ENCODE measurements at regions not wholly inside any gene's neighbourhood (a gene's known extent, or its start where the extent isn't known, plus 50 kb on each side); places are given as distances from the start of the nearest gene placed in this dataset.

DNA sequence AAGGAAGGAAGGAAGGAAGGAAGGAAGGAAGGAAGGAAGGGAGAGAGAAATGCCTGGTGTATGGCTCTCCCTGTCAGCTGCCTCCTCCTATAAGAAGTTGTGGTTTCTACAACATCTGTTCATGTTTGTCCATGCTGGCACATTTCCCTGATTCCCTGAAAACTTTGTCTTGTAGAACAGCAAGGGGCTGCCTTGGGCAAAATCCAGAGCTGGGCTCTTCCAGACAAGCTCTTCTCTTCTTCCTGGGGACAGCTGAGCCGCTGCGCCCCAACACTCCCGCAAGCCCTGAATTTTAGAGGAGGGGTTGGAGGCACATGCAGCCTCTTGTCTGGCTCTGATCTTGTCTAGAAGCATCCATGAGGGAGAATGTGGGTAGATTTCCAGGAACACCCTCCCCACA lies 282.0 kb upstream of the ADARB2 start:
- no peak for DNase-seq (ENCODE audit: low spot score)

DNA sequence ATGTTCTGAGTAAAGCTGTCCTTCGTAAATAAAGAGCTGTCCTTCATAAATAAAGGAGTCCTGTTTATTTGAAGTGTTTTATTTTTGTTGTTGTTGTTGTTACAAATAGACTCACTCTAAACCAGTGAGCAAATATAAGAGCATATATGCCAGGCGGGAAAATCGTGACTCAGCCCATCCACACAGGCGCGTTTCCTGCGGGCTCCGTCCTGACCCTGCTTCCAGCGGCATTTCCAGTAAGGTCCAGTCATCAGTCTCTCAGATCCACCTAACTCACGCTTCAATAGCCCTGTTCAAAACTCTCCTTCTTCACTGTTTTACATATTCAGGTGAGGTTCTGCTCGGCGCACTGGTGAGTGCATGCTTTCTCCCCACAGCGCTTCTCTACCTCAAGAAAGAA lies 277.2 kb upstream of the ADARB2 start:
- no peak for DNase-seq (ENCODE audit: low spot score)

DNA sequence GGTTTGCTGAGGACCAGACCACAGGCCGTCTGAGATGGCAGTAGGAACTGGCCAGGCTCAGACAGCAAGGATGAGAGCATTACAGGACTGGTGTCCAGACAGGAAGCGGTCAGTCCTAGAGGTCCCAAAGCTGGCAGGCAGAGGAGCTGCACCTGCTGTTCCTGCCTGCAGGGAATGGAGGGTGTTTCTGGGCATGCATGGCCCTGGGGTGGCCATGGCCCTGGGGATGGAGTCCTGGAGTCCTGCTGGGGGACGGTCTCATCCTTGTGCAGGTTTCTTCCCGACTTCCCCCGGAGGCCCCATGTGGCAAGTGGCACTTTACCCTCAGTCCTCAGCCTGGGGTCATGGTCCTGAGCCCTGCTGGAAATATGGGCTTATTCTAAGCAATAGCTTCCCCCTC lies 274.9 kb upstream of the ADARB2 start:
- no peak for DNase-seq (ENCODE audit: low spot score)

DNA sequence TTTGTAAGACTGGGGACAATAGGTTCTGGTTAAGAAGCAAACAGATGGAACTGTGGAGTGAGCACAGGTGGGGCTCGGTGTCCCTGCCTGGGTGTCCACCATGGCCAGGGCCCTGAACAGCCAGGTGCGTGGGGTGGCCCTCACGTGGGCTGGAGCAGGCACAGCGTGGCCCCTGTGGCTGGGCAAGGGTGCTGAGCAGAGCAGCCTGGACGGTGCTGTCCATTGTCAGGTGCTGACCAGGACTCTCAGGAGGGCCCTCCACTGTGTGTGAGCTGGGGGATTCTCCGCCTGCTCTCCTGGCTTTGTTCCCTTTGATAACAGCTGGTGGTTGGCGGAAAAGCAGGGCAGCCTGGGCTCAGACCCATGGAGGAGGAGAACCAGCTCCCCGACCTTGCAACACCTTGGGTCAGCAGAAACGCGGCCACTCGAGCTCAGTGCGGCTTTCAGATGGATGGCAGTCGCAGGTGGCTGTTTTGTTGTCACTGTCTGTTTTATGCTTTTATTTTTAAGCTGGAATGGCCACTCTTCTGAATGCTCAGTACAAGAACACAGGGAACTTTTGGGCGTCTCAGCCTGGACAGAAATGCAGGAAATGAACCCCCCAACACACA lies 273.9 kb upstream of the ADARB2 start:
- DNase-seq (ENCODE audit: low spot score) = no peak

DNA sequence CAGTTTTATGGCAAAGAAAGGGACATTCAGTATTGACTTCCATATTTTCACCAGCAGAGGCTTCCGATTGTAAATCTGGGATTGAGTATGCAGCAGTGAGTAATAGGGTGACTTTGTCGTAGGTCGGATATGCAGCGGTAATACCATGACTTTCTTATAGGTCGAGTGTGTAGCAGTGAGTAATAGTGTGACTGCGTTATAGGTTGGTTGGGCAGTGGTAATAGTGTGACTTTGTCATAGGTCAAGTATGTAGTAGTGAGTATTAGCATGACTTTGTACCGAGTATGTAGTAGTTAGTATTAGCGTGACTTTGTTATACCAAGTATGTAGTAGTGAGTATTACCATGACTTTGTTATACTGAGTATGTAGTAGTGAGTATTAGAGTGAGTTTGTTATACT lies 268.2 kb upstream of the ADARB2 start:
- no peak for DNase-seq (ENCODE audit: low spot score)

DNA sequence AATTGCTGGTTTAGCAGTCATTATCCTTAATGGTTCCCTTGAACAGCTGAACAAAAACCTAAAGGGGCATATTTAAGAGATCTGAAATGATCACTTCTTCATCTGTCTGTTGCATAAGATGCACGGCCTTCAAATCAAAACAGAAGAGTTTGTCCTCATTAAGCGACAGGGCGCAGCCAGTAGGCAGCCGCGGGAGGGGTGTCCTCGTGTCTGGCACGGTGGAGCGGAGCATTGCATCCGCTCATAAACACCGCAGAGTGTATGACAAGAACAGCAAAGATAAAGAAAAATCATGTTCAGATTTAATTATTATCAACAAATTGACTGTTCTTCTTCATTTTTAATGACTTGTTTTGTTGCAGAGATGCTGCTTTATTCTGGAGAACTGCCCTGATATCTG lies 255.6 kb upstream of the ADARB2 start:
- DNase-seq (ENCODE audit: low spot score) = no peak

DNA sequence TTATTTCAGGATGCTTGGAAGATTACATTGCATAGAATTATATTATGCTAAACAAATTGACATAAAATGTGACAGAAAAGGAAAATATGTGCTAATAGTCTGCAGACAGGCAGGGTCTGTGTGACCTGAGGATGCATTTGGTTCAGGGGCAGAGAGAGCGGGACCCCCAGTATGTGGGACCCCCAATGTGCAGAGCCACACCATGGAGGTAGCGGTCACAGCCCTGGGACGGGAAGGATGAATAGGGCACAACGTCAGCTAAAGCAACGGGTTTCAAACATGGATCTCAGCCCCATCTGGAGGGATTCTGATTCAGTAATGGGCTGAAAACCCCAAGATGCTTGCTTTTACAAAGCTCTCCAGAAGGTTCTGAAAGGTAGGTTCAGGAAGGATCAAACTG lies 251.8 kb upstream of the ADARB2 start:
- DNase-seq (ENCODE audit: low spot score) = no peak

DNA sequence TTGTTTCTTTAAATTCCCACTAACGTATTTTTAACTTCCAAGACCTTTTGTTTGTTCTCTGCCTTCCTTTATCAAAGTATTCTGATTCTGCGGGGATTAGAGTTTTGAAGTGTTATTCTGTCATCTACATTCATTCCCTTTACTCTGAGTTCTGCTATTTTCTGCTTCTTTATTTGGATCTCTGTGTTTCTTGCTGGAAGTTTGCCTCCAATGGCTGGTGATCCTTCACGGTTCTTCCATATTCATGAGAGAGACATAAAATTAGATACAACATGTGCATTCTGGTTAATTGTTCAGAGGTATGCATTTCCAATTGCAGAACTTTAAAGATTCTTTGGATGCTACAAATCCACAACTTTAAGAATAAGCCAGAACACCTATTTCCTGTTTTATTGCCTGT lies 244.7 kb upstream of the ADARB2 start:
- DNase-seq (ENCODE audit: low spot score) = no peak

DNA sequence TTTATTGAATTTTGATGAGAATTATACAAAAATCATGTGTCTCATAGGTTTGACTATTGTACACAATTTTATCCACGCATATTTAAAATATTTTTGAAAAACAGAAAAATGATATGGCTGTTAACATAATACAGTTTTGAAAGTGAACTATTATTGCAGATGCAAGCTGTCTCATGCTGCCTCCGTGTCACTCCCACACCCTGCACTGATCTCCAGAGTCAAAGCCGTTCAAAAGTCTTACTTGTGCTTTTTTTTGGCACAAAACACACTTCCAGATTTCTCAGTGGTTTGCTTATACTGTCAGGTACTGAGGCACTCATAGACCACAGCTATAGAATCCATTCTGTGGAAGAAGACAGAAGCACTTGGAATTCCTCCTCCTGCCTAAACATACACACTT lies 243.1 kb upstream of the ADARB2 start:
- no peak for DNase-seq (ENCODE audit: low spot score)

DNA sequence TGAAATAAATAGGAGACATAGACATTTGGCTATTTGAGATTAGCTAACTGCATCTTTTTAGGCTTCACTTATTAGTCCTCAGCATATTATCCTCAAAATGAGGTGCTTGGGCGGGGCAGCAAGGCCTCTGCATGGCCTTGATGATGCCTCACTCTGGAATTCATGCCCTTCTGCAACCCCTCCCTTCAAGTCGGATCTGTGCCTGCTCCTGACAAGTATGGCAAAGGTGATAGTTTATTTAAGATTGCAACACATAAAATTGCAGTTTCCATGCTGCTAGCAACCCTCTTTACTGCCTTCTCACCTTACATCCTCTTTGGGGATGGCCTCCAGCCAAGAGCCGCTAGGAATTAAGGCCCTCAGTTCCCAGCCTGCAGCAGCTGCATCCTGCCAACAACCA lies 241.3 kb upstream of the ADARB2 start:
- no peak for DNase-seq (ENCODE audit: low spot score)

DNA sequence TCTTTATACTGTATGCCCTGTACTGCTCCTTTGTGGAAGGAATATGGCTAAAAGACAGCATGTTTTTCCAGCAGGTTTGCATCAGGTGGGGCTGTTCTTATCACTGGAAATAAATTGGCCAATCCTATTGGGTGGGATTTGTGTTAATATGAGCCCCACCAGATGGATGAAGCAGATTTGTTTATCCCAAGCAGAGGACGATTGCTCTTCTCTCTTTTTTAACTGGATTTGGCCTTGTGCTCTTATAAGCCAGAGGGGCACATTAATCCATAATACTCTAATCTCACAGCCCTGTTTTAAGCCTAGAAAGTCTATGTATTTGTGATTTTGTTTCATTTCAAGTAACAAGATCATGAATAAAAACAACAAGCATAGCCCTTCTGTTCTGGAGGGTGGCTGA lies 240.1 kb upstream of the ADARB2 start:
- no peak for DNase-seq (ENCODE audit: low spot score)

DNA sequence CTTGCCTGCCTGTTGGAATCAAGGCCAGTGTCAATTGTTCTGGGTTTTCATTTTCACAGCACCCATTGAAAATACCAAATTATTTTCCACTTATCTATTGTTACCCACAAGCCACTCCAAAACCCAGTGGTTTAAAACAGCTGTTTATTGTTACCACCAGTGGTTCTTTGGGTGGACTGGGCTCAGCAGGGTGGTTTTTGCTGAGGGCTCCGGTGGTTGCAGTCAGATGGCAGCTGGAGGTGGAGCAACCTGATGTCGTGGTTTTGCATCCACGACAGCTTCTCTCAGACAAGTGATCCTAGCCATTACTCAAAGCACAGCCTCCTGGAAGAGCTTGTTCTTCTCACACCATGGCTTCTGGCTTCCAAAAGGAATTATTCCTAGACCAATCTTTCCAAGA lies 235.1 kb upstream of the ADARB2 start:
- no peak for DNase-seq (ENCODE audit: low spot score)

DNA sequence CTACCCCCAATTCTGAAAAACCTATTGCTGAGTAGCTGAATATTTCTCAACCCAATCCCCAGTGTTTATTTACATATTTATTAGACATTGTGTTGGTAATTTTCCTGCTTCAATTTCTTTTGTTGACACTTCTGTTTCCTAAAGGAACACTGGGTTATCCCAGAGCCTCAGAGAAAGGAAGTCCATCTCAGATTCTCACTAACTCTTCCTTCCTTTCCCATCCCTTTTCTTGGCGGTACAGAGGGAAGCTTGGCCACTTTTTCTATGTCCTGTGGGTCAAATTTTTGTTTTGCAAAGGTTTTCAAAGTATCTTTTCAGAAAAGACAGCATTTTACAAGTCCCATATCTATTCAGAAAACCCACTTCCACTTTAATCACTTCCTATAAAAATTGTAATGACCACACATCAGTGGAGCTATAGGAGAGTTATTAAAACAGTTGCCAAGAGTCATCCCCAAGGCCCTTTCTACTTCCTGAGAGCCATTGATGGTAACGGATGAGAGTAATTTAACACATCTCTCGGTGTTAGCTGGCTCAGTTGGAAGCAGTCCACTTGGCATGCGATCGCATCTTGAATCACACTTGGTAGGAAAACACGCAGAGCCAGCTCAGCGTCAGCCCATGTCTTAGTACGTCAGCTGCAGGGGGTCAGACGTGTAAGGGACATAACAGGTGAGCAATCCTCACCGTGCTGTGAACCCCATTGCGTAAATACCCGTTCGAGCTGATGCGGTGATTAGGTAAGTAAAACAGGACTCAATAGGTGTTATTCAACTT lies 231.1 kb upstream of the ADARB2 start:
- no peak for DNase-seq (ENCODE audit: low spot score)

DNA sequence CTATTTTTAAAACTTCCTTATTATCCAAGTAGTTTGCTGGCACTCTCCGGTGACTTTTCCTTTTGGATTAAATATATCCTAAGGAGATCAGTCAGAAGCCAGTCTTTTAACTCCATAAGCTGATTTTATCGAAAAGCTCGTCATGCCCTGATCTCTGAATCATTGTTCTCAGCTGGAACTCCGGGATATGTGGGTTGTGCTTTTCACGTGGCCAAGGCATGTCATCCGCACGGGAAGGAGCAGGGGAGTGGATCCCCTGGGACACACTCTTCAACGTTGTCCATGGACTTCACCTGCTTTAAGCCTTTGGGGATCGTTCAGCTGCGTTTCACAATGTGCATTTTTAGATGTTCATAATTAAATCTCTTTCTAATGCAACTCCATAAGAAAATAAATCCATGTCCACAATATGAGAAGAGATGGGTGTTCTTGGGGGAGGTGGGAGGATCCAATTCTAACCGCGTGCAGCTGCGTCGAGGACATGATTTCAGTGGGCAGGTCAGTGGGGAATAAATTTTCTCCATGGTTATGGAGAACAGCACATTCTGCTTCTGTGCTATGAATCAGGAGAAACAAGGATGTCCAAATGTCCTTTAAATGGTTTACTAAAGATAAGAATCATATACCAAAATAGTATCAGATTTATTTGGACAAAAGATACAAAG lies 229.5 kb upstream of the ADARB2 start:
- DNase-seq (ENCODE audit: low spot score) = no peak

DNA sequence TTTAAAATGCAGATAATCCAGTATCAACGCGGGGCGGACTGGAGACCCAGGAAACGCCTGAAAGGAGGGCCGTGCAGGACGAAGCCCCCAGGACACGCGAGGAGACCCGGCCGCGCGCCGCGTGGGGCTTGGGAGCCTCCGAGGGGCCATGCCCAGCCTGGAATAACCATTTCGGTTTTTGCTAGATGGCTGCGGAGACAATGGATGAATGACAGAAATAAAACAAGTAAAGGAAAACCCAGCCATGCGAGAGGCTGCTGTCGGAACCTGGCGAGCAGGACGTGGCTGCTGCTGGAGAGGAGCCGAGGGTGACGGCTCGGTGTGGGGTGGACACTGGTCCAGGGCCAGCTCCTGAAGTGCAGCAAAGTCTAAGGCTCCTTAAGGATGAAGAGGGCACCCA lies 227.2 kb upstream of the ADARB2 start:
- DNase-seq (ENCODE audit: low spot score) = no peak

DNA sequence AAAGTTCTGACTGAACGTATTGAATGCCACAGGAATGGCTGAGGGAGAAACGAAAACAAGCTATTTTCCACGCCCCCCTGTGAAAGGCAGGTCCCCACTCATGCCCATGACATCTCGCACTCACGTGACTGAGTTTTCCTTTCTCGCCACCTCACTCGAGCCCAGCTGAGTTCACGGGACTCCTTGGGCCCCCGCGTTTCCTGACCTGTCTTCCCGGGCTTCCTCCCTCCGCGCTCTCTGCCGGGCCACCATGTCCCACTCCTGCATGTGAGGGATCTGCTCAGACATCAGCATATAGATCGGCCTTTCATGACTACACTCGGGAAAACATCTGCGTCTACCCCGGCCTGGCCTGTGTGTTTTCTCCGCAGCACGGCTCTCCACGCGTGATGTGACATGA lies 226.0 kb upstream of the ADARB2 start:
- DNase-seq (ENCODE audit: low spot score) = no peak

DNA sequence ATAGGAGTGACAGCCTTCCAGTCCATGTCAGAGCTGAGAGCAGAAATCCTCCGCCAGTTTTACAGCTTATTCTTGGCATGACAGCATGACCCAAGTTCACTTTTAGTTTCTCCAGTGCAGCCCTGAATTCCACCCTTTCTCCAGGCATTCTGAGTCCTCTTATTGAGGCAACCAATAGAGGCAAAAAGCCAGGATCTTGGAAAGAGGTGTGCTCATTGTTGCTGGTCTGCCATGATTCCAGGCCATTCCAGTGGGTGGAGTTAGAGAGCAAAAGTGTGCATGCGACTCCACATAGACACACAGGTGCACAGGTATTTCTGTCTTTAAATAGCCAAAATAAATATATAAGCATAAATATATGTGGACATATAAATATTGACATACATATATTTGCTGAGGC lies 224.7 kb upstream of the ADARB2 start:
- DNase-seq (ENCODE audit: low spot score) = no peak

DNA sequence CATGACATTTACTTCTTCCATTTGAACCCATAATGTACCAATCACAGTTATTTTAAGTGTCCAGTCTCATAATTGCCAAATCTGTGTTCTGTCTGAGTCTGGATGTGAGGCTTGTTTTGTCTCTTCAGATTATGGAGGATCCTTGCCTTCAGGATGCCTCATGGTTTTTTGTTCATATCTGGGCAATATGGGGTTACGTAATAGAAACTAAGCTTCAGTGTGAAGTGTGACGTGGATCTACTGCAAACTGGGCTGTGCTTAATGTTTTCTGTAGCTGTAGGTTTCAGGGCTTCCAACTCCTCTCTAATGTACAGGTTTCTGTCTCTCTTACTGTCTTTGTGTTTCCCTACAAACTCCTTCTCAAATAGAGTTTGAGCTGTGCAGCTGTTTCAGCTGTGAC lies 223.7 kb upstream of the ADARB2 start:
- DNase-seq (ENCODE audit: low spot score) = no peak

DNA sequence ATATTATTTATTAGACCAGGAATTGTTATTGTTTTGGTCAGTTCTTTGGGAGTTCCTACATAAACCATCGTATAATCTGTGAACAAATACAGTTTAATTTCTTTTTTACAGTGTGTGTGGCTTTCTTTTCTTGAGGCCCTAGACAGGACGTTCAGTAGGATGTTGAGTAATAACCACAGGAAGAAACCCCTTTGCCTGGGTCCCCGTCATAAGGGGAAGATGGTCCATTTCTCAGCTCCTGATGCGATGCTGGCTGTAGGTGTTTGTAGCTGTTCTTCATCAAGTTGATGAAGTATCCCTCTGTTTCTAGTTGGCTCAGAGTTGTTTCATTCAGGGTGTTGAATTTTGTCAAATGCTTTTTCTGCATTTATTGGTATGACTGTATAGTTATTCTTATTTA lies 219.7 kb upstream of the ADARB2 start:
- no peak for DNase-seq (ENCODE audit: low spot score)

DNA sequence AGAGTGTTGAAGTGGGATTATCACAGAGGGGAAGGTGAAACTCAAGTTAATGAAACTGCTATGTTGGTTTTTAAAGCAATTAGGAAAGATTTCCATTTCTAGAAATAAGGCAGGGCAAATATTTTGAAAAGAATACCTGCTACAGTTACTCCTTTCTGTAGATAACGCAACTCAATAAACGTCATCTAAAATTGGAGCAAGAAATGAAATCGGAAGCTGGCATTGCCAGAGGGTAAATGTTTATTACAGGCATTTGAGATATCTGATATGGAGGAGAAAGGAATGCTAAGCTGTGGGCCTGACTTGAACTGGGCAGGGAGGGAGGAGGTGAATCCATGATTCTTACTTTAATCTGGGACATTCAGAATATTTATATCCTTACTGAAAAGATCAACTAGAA lies 217.0 kb upstream of the ADARB2 start:
- no peak for DNase-seq (ENCODE audit: low spot score)

DNA sequence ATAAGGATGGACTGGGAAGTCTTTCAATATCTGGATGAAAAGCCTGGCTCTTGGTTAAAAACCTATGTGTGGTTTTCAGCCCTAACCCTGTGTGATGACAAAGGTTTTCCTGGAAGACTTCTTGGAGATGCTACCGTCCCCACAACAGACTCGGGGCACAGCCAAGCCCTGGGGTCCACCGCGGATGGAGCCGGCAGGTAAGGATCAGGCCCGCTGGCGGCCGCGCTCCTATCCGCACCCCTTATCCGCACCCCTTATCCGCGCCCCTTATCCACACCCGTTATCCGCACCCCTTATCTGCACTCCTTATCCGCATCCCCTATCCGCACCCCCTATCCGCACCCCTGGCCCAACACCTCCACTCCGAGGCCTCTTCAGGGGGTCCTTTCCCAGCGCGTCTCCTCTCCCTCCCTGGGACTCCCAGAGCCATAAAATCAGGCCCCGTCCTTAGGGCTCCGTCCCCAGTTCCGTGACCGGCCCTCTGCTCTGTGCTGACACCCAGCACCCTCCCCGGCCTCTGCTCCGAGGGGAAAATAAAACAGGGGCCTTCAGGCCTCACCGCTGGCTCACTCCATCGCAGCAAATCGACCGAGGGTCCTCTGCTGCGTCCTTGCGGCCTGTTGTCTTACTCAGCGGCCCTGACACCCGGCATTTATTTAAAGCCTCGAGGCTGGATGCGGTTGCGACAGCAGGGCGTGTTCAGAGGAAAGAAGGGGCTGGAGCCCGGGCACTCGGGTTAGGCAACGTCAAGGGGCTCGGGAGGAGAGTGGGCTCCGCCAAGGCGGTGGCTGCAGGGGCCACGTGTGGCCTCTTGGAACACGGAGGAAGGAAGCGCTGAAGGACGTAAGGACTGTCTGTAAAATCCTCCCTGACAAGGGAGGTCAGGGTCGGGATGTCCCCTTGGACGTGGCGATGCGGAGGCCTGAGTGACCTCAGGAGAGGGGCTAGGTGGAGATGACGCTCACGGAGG lies 215.1 kb upstream of the ADARB2 start:
- DNase-seq (ENCODE audit: low spot score) = no peak

DNA sequence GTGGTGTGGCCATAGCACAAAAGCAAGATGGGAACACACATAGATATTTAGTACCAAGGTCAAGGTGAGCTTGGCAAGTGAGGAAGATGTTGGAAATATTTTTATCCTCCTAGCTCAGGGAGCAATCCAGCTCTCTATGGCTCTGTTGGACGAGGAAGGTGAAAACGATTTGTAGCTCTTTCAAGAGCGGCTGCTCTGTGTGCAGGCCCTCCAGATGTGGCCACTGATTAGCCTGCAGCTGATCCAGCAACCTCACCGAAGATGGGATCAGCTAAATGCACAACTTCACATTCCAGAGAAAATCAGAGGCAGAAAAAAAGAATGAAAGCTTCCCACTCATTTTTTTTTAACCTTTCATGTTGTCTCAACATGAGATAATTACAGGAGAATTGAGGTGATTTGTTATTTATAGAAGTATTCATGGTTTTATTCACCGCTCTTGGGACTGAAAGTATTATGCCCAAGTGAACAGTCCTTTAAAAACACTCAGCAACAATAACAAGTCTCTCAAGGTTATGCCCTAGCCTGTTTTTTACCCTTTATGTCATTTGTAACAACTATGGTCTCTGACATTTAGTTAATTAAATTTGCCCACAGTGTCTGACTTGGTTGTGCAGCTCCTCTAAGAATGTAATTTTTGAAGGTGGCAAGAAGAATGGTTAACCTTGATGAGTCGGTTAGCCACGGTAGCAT lies 213.6 kb upstream of the ADARB2 start:
- DNase-seq (ENCODE audit: low spot score) = no peak

Data from germinal center (tissue), 1 donor.